ENCODE measurements at regions not wholly inside any gene's neighbourhood (a gene's known extent, or its start where the extent isn't known, plus 50 kb on each side); places are given as distances from the start of the nearest gene placed in this dataset.

DNA sequence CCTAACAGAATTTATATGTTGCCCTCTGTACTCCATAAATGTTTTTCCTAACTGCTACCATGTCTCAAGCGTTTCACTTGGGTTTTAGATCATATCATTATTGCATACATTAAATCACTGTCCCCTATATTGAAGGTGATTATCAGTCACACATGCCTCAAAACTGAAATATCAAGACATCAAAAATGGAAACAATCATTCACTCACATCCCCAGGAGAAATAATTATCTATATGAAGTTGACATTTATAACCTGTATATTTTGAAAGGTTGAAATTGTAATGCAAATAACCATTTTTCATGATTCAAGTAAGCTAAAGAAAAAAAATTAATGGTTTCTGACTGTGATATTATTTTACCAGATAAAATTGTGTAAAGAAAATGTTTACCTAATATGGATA, 1695.0 kb downstream of the SLITRK1 start:
- 0% methylated on average over 1 of the region's 1 CpG for WGBS (ENCODE audit: insufficient coverage, insufficient replicate concordance, low lambda C conversion rate, missing lambda C conversion rate)
- H3K9ac ChIP-seq (ENCODE audit: control insufficient read depth, insufficient read depth, low read length): no peak overlapping the region
- H3K4me1 ChIP-seq (ENCODE audit: control insufficient read depth, insufficient read depth, low read length): no peaks in the 10 kb centered on the region
- intact Hi-C loops (cut with micrococcal nuclease; ENCODE audit: unreplicated experiment) (no loop called here), in situ Hi-C loops (cut with MboI) (no loop called here)
- H3K27me3 ChIP-seq (replicated peaks in 1 of 2; ENCODE audit: control insufficient read depth in 2 of 2, insufficient read depth in 2 of 2, low read length in 1 of 2): no peaks in the 10 kb centered on the region
- ChIA-PET POLR2A (no interaction called here), SMC1A (ENCODE audit: uncharacterized antibody, unreplicated experiment) (no interaction called here), CTCF (no interaction called here), RAD21 (ENCODE audit: unreplicated experiment) (no interaction called here)
- H3K4me3 ChIP-seq: no peak overlapping the region
- no peak overlapping the region for H3K27ac ChIP-seq (ENCODE audit: control insufficient read depth, insufficient read depth)
- no peaks in the 10 kb centered on the region for H3K36me3 ChIP-seq (ENCODE audit: control insufficient read depth in 2 of 2, insufficient read depth in 2 of 2, low read length in 1 of 2)
- no peaks in the 10 kb centered on the region for H4K20me1 ChIP-seq (ENCODE audit: control insufficient read depth, insufficient read depth)
- BruUV-seq (replicated peaks): no TSS peak
- ATAC-seq (no peak), FAIRE-seq (no peak), DNase-seq (ENCODE audit: low read depth, low spot score) (no peak)
- H3K9me3 ChIP-seq (replicated peaks; ENCODE audit: control insufficient read depth, insufficient read depth, low read length): no peaks in the 10 kb centered on the region
- H3K4me2 ChIP-seq (ENCODE audit: control insufficient read depth, insufficient read depth): no peak overlapping the region
- H3K79me2 ChIP-seq (ENCODE audit: control insufficient read depth, insufficient read depth, low read length): no peaks in the 10 kb centered on the region
- H2AFZ ChIP-seq (ENCODE audit: control insufficient read depth, low read depth, low read length): no peak overlapping the region
- TF ChIP-seq, protein P1, sequence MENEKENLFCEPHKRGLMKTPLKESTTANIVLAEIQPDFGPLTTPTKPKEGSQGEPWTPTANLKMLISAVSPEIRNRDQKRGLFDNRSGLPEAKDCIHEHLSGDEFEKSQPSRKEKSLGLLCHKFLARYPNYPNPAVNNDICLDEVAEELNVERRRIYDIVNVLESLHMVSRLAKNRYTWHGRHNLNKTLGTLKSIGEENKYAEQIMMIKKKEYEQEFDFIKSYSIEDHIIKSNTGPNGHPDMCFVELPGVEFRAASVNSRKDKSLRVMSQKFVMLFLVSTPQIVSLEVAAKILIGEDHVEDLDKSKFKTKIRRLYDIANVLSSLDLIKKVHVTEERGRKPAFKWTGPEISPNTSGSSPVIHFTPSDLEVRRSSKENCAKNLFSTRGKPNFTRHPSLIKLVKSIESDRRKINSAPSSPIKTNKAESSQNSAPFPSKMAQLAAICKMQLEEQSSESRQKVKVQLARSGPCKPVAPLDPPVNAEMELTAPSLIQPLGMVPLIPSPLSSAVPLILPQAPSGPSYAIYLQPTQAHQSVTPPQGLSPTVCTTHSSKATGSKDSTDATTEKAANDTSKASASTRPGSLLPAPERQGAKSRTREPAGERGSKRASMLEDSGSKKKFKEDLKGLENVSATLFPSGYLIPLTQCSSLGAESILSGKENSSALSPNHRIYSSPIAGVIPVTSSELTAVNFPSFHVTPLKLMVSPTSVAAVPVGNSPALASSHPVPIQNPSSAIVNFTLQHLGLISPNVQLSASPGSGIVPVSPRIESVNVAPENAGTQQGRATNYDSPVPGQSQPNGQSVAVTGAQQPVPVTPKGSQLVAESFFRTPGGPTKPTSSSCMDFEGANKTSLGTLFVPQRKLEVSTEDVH (IDR thresholded peaks at IDR 0.05; ENCODE audit: low read depth, partially characterized antibody): no peak
- TF ChIP-seq ZBTB11 (CRISPR knock-in tag; IDR thresholded peaks at IDR 0.05) (no peak), MAX (IDR thresholded peaks at IDR 0.05; ENCODE audit: low read depth, low read length) (no peak), PML (IDR thresholded peaks at IDR 0.05; ENCODE audit: low read length) (no peak), JUND (IDR thresholded peaks at IDR 0.05; ENCODE audit: low read depth, low read length) (no peak), YBX1 (IDR thresholded peaks at IDR 0.05) (no peak), BACH1 (IDR thresholded peaks at IDR 0.05; ENCODE audit: borderline replicate concordance) (no peak), TBL1XR1 (IDR thresholded peaks at IDR 0.05; ENCODE audit: low read depth, low read length) (no peak), IRF3 (IDR thresholded peaks at IDR 0.05) (no peak), BMI1 (IDR thresholded peaks at IDR 0.05; ENCODE audit: borderline replicate concordance) (no peak), E4F1 (IDR thresholded peaks at IDR 0.05; ENCODE audit: borderline replicate concordance, partially characterized antibody) (no peak)
- TF ChIP-seq, protein P2, sequence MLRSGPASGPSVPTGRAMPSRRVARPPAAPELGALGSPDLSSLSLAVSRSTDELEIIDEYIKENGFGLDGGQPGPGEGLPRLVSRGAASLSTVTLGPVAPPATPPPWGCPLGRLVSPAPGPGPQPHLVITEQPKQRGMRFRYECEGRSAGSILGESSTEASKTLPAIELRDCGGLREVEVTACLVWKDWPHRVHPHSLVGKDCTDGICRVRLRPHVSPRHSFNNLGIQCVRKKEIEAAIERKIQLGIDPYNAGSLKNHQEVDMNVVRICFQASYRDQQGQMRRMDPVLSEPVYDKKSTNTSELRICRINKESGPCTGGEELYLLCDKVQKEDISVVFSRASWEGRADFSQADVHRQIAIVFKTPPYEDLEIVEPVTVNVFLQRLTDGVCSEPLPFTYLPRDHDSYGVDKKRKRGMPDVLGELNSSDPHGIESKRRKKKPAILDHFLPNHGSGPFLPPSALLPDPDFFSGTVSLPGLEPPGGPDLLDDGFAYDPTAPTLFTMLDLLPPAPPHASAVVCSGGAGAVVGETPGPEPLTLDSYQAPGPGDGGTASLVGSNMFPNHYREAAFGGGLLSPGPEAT (IDR thresholded peaks at IDR 0.05; ENCODE audit: low read depth): no peak

Measured in GM12878 (cell line).